ENCODE measurements at regions not wholly inside any gene's neighbourhood (a gene's known extent, or its start where the extent isn't known, plus 50 kb on each side); places are given as distances from the start of the nearest gene placed in this dataset.

DNA sequence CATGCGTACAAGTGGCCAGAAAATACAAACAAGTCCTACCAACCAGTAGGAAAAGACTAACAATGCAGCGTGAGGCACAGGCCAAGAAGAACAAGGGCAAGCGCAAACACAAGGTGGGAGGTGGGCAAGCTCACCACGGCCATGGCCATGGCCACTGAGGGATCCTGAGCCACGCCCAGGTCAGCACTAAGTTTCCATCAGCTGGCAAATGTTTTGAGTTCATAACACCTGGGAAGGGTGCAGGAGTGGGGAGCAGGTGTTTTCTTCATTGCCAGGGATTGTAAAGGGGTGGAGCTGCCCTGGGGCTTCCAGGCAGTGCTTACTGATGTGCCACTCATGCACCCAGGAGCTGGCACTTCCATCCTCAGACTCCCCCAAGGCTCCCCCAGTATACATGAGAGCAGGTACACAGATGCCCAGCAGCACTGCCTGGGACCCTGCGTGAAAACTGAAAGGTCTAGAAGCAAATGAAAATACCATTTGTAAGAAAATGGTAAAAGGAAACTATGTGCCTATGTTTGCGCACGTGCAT lies 139.2 kb upstream of the RET start:
- DNase-seq = no peak
- no TSS peak for BruUV-seq (replicated peaks)

More for the DNA sequence above, 139.2 kb upstream of the RET start:
- Histone ChIP-seq H2AFZ (replicated peaks; ENCODE audit: low read length, poor library complexity) (no peak overlapping the region), H3K27ac (ENCODE audit: insufficient read depth, low read length) (no peak overlapping the region), H4K8ac (ENCODE audit: low read depth in 2 of 2, low read length in 2 of 2) (no peak overlapping the region), H3K23ac (ENCODE audit: low read depth, low read length) (no peak overlapping the region), H3K18ac (ENCODE audit: low read depth, low read length) (no peak overlapping the region), H3K9ac (ENCODE audit: low read depth, low read length) (no peak overlapping the region), H2AK5ac (ENCODE audit: low read depth, low read length) (no peak overlapping the region), H3K36me3 (ENCODE audit: control insufficient read depth, insufficient read depth, low read length) (no peaks in the 10 kb centered on the region), H2BK20ac (ENCODE audit: low read depth, low read length) (no peak overlapping the region), H2BK5ac (ENCODE audit: low read depth, low read length, poor library complexity, severe bottlenecking) (no peak overlapping the region), H3K14ac (replicated peaks; ENCODE audit: low read depth, low read length) (no peak overlapping the region), H3K4me2 (ENCODE audit: low read depth, low read length) (no peak overlapping the region), H4K5ac (ENCODE audit: low read depth, low read length) (no peak overlapping the region), H2BK15ac (ENCODE audit: low read depth, low read length) (no peak overlapping the region), H3K56ac (ENCODE audit: extremely low read depth, insufficient read depth, low read length) (no peak overlapping the region), H3K79me1 (ENCODE audit: low read depth in 1 of 2, low read length in 2 of 2) (no peaks in the 10 kb centered on the region), H4K91ac (ENCODE audit: insufficient read depth, low read depth, low read length) (no peak overlapping the region), H3K9me3 (ENCODE audit: control insufficient read depth, insufficient read depth, low read length) (no peaks in the 10 kb centered on the region), H3K4me1 (ENCODE audit: control insufficient read depth, insufficient read depth, low read length) (no peaks in the 10 kb centered on the region), H4K20me1 (ENCODE audit: insufficient read depth, low read length) (no peaks in the 10 kb centered on the region), H3K4me3 (ENCODE audit: insufficient read depth, low read depth, low read length) (no peak overlapping the region), H2BK120ac (ENCODE audit: low read depth, low read length) (no peak overlapping the region), H2AK9ac (replicated peaks; ENCODE audit: low read depth, low read length, poor library complexity) (no peak overlapping the region), H3K27me3 (ENCODE audit: control insufficient read depth, insufficient read depth, low read length) (peaks cover 13% of the 10 kb centered on the region), H3K4ac (ENCODE audit: low read depth, low read length) (no peak overlapping the region), H3K9me1 (ENCODE audit: insufficient read depth, low read length) (peaks cover 2% of the 10 kb centered on the region; the same call in 1 of the 2 replicates)
- ATAC-seq (ENCODE audit: low read depth) = no peak
- in situ Hi-C loops (cut with MboI; ENCODE audit: low sequenced_read_pairs) = no loop called here
- WGBS, 2 experiments (ENCODE audit: extremely low coverage in 2 of 2, insufficient read length in 1 of 2) = 17% methylated on average over 1 of the region's 8 CpGs; no CpG with 5 or more reads in 1 of the 2 experiments
- POLR2A ChIA-PET (ENCODE audit: unreplicated experiment) = no interaction called here
- CTCF ChIA-PET = no interaction called here
- intact Hi-C loops (cut with micrococcal nuclease) = no loop called here
- TF ChIP-seq CHD1 (IDR thresholded peaks at IDR 0.05; ENCODE audit: low read depth, low read length) (no peak), BHLHE40 (IDR thresholded peaks at IDR 0.05; ENCODE audit: low read depth, low read length) (no peak), NFE2L2 (IDR thresholded peaks at IDR 0.05; ENCODE audit: low read depth, low read length) (no peak), RCOR1 (IDR thresholded peaks at IDR 0.05; ENCODE audit: insufficient replicate concordance, low read length) (no peak), FOS (IDR thresholded peaks at IDR 0.05; ENCODE audit: low read depth, low read length) (no peak), SMC3 (IDR thresholded peaks at IDR 0.05; ENCODE audit: low read depth, low read length) (no peak), MAFK (IDR thresholded peaks at IDR 0.05; ENCODE audit: low read depth, low read length) (no peak), MAZ (IDR thresholded peaks at IDR 0.05; ENCODE audit: borderline replicate concordance, low read depth, low read length) (no peak), RAD21 (IDR thresholded peaks at IDR 0.05; ENCODE audit: low read length) (no peak), POLR2A (IDR thresholded peaks at IDR 0.05; ENCODE audit: low read depth, low read length) (no peak), RFX5 (IDR thresholded peaks at IDR 0.05; ENCODE audit: low read depth, low read length) (no peak), MXI1 (IDR thresholded peaks at IDR 0.05; ENCODE audit: borderline replicate concordance, low read depth, low read length) (no peak), CEBPB (IDR thresholded peaks at IDR 0.05; ENCODE audit: low read depth, low read length) (no peak)
- TF ChIP-seq, protein P1, sequence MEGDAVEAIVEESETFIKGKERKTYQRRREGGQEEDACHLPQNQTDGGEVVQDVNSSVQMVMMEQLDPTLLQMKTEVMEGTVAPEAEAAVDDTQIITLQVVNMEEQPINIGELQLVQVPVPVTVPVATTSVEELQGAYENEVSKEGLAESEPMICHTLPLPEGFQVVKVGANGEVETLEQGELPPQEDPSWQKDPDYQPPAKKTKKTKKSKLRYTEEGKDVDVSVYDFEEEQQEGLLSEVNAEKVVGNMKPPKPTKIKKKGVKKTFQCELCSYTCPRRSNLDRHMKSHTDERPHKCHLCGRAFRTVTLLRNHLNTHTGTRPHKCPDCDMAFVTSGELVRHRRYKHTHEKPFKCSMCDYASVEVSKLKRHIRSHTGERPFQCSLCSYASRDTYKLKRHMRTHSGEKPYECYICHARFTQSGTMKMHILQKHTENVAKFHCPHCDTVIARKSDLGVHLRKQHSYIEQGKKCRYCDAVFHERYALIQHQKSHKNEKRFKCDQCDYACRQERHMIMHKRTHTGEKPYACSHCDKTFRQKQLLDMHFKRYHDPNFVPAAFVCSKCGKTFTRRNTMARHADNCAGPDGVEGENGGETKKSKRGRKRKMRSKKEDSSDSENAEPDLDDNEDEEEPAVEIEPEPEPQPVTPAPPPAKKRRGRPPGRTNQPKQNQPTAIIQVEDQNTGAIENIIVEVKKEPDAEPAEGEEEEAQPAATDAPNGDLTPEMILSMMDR (conservative IDR thresholded peaks at IDR 0.05; ENCODE audit: low read depth, low read length) = no peak
- TF ChIP-seq, protein P2, sequence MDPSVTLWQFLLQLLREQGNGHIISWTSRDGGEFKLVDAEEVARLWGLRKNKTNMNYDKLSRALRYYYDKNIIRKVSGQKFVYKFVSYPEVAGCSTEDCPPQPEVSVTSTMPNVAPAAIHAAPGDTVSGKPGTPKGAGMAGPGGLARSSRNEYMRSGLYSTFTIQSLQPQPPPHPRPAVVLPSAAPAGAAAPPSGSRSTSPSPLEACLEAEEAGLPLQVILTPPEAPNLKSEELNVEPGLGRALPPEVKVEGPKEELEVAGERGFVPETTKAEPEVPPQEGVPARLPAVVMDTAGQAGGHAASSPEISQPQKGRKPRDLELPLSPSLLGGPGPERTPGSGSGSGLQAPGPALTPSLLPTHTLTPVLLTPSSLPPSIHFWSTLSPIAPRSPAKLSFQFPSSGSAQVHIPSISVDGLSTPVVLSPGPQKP (IDR thresholded peaks at IDR 0.05; ENCODE audit: borderline replicate concordance, low read depth, low read length) = no peak
- TF ChIP-seq, protein P3, sequence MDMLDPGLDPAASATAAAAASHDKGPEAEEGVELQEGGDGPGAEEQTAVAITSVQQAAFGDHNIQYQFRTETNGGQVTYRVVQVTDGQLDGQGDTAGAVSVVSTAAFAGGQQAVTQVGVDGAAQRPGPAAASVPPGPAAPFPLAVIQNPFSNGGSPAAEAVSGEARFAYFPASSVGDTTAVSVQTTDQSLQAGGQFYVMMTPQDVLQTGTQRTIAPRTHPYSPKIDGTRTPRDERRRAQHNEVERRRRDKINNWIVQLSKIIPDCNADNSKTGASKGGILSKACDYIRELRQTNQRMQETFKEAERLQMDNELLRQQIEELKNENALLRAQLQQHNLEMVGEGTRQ (IDR thresholded peaks at IDR 0.05; ENCODE audit: low read depth, low read length) = no peak
- dilution Hi-C loops (cut with HindIII; ENCODE audit: low sequenced_read_pairs, unreplicated experiment) = no loop called here

Measured in IMR-90 (cell line).